ENCODE measurements at regions not wholly inside any gene's neighbourhood (a gene's known extent, or its start where the extent isn't known, plus 50 kb on each side); places are given as distances from the start of the nearest gene placed in this dataset.

- no peaks in the 10 kb centered on the region for H4K20me1 ChIP-seq (ENCODE audit: control insufficient read depth, insufficient read depth)
- H3K36me3 ChIP-seq (ENCODE audit: control insufficient read depth in 2 of 2, insufficient read depth in 2 of 2, low read length in 1 of 2), result no peaks in the 10 kb centered on the region
- H3K9ac ChIP-seq (ENCODE audit: control insufficient read depth, insufficient read depth, low read length), result no peak overlapping the region
- BruUV-seq (replicated peaks), result no TSS peak
- CTCF ChIA-PET, result interaction anchor here (1.3 kb wide), 1 partner anchor 10 kb away, joined by 3 read pairs; no protein-coding TSS in a partner anchor
- SMC1A ChIA-PET (ENCODE audit: uncharacterized antibody, unreplicated experiment), result no interaction called here
- in situ Hi-C loops (cut with MboI), result no loop called here
- no peak overlapping the region for H3K27ac ChIP-seq (ENCODE audit: control insufficient read depth, insufficient read depth)
- H3K27me3 ChIP-seq (replicated peaks in 1 of 2; ENCODE audit: control insufficient read depth in 2 of 2, insufficient read depth in 2 of 2, low read length in 1 of 2), result no peaks in the 10 kb centered on the region
- H3K9me3 ChIP-seq (replicated peaks; ENCODE audit: control insufficient read depth, insufficient read depth, low read length), result no peaks in the 10 kb centered on the region
- DNase-seq (ENCODE audit: low read depth, low spot score) (no peak), ATAC-seq (no peak), FAIRE-seq (no peak)
- TF ChIP-seq PAX5 (IDR thresholded peaks at IDR 0.05; ENCODE audit: borderline replicate concordance, low read depth, low read length), result no peak
- TF ChIP-seq POLR2A (IDR thresholded peaks at IDR 0.05; ENCODE audit: low read depth, low read length), result no peak
- TF ChIP-seq RB1 (IDR thresholded peaks at IDR 0.05; ENCODE audit: borderline replicate concordance), result no peak
- no peak for TF ChIP-seq CEBPB (IDR thresholded peaks at IDR 0.05; ENCODE audit: borderline replicate concordance in 1 of 2, low read depth in 2 of 2, low read length in 2 of 2)
- no peak for TF ChIP-seq CBX5 (IDR thresholded peaks at IDR 0.05; ENCODE audit: low read depth)
- TF ChIP-seq JUNB (IDR thresholded peaks at IDR 0.05), result no peak
- TF ChIP-seq BRCA1 (IDR thresholded peaks at IDR 0.05; ENCODE audit: low read depth, low read length), result no peak
- TF ChIP-seq BCL11A (IDR thresholded peaks at IDR 0.05; ENCODE audit: low read depth, low read length), result no peak
- no peak for TF ChIP-seq NR2C1 (IDR thresholded peaks at IDR 0.05)
- TF ChIP-seq LARP7 (IDR thresholded peaks at IDR 0.05), result no peak
- no peak for TF ChIP-seq SPI1 (IDR thresholded peaks at IDR 0.05; ENCODE audit: borderline replicate concordance, insufficient read depth, low read depth, low read length)
- no peak for TF ChIP-seq IRF5 (IDR thresholded peaks at IDR 0.05; ENCODE audit: borderline replicate concordance)
- no peak for TF ChIP-seq GABPA (IDR thresholded peaks at IDR 0.05; ENCODE audit: low read depth)
- H3K4me3 ChIP-seq, result no peak overlapping the region
- no peaks in the 10 kb centered on the region for H3K79me2 ChIP-seq (ENCODE audit: control insufficient read depth, insufficient read depth, low read length)
- H3K4me1 ChIP-seq (ENCODE audit: control insufficient read depth, insufficient read depth, low read length), result no peaks in the 10 kb centered on the region
- POLR2A ChIA-PET, result no interaction called here
- intact Hi-C loops (cut with micrococcal nuclease; ENCODE audit: unreplicated experiment), result no loop called here
- no peak overlapping the region for H3K4me2 ChIP-seq (ENCODE audit: control insufficient read depth, insufficient read depth)
- RAD21 ChIA-PET (ENCODE audit: unreplicated experiment), result no interaction called here
- no peak overlapping the region for H2AFZ ChIP-seq (ENCODE audit: control insufficient read depth, low read depth, low read length)
- WGBS (ENCODE audit: insufficient coverage, insufficient replicate concordance, low lambda C conversion rate, missing lambda C conversion rate), result 0% methylated on average over 2 of the region's 2 CpGs
Observed at GRCh38 chr3:120532969-120533368, 63.2 kb upstream of the NDUFB4 start.
